ENCODE measurements at regions not wholly inside any gene's neighbourhood (a gene's known extent, or its start where the extent isn't known, plus 50 kb on each side); places are given as distances from the start of the nearest gene placed in this dataset.

DNA sequence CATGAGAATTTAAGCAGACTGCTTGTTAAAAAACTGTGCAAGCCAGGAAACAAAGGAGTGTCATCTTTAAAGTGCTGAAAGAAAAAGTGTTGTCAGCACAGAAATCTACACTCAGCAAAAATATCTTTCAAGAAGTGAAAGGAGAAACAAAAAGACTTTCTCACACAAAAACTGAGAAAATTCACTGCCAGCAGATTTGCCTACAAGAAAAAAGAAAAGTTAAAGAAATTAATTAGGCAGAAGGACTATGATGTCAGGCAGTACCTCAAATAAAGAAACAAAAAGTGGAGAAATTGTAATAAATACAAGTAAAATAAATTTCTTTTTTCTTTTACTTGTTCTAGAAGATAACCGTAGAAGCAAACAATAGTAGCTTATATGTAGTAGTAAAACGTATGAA lies 171.6 kb upstream of the CEP162 start (continued):
- TF ChIP-seq, protein P1, sequence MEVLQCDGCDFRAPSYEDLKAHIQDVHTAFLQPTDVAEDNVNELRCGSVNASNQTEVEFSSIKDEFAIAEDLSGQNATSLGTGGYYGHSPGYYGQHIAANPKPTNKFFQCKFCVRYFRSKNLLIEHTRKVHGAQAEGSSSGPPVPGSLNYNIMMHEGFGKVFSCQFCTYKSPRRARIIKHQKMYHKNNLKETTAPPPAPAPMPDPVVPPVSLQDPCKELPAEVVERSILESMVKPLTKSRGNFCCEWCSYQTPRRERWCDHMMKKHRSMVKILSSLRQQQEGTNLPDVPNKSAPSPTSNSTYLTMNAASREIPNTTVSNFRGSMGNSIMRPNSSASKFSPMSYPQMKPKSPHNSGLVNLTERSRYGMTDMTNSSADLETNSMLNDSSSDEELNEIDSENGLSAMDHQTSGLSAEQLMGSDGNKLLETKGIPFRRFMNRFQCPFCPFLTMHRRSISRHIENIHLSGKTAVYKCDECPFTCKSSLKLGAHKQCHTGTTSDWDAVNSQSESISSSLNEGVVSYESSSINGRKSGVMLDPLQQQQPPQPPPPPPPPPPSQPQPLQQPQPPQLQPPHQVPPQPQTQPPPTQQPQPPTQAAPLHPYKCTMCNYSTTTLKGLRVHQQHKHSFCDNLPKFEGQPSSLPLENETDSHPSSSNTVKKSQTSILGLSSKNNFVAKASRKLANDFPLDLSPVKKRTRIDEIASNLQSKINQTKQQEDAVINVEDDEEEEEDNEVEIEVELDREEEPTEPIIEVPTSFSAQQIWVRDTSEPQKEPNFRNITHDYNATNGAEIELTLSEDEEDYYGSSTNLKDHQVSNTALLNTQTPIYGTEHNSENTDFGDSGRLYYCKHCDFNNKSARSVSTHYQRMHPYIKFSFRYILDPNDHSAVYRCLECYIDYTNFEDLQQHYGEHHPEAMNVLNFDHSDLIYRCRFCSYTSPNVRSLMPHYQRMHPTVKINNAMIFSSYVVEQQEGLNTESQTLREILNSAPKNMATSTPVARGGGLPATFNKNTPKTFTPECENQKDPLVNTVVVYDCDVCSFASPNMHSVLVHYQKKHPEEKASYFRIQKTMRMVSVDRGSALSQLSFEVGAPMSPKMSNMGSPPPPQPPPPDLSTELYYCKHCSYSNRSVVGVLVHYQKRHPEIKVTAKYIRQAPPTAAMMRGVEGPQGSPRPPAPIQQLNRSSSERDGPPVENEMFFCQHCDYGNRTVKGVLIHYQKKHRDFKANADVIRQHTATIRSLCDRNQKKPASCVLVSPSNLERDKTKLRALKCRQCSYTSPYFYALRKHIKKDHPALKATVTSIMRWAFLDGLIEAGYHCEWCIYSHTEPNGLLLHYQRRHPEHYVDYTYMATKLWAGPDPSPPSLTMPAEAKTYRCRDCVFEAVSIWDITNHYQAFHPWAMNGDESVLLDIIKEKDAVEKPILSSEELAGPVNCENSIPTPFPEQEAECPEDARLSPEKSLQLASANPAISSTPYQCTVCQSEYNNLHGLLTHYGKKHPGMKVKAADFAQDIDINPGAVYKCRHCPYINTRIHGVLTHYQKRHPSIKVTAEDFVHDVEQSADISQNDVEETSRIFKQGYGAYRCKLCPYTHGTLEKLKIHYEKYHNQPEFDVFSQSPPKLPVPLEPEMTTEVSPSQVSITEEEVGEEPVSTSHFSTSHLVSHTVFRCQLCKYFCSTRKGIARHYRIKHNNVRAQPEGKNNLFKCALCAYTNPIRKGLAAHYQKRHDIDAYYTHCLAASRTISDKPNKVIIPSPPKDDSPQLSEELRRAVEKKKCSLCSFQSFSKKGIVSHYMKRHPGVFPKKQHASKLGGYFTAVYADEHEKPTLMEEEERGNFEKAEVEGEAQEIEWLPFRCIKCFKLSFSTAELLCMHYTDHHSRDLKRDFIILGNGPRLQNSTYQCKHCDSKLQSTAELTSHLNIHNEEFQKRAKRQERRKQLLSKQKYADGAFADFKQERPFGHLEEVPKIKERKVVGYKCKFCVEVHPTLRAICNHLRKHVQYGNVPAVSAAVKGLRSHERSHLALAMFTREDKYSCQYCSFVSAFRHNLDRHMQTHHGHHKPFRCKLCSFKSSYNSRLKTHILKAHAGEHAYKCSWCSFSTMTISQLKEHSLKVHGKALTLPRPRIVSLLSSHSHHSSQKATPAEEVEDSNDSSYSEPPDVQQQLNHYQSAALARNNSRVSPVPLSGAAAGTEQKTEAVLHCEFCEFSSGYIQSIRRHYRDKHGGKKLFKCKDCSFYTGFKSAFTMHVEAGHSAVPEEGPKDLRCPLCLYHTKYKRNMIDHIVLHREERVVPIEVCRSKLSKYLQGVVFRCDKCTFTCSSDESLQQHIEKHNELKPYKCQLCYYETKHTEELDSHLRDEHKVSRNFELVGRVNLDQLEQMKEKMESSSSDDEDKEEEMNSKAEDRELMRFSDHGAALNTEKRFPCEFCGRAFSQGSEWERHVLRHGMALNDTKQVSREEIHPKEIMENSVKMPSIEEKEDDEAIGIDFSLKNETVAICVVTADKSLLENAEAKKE (CRISPR knock-in tag; IDR thresholded peaks at IDR 0.05) = no peak
- no peak for TF ChIP-seq ZNF331 (CRISPR knock-in tag; IDR thresholded peaks at IDR 0.05; ENCODE audit: low read depth)
- TF ChIP-seq CREB1 (CRISPR knock-in tag; IDR thresholded peaks at IDR 0.05; ENCODE audit: low read depth) = no peak
- TF ChIP-seq, protein P2, sequence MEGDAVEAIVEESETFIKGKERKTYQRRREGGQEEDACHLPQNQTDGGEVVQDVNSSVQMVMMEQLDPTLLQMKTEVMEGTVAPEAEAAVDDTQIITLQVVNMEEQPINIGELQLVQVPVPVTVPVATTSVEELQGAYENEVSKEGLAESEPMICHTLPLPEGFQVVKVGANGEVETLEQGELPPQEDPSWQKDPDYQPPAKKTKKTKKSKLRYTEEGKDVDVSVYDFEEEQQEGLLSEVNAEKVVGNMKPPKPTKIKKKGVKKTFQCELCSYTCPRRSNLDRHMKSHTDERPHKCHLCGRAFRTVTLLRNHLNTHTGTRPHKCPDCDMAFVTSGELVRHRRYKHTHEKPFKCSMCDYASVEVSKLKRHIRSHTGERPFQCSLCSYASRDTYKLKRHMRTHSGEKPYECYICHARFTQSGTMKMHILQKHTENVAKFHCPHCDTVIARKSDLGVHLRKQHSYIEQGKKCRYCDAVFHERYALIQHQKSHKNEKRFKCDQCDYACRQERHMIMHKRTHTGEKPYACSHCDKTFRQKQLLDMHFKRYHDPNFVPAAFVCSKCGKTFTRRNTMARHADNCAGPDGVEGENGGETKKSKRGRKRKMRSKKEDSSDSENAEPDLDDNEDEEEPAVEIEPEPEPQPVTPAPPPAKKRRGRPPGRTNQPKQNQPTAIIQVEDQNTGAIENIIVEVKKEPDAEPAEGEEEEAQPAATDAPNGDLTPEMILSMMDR (conservative IDR thresholded peaks at IDR 0.05; ENCODE audit: low read depth in 2 of 2) = no peak
- no peak for TF ChIP-seq ZNF114 (CRISPR knock-in tag; IDR thresholded peaks at IDR 0.05)
- no peak for TF ChIP-seq STAT1 (IDR thresholded peaks at IDR 0.05; ENCODE audit: unreplicated experiment)
- no peak for TF ChIP-seq POLR2AphosphoS5 (IDR thresholded peaks at IDR 0.05; ENCODE audit: low read depth)
- TF ChIP-seq JUNB (IDR thresholded peaks at IDR 0.05; ENCODE audit: unreplicated experiment) = no peak

DNA sequence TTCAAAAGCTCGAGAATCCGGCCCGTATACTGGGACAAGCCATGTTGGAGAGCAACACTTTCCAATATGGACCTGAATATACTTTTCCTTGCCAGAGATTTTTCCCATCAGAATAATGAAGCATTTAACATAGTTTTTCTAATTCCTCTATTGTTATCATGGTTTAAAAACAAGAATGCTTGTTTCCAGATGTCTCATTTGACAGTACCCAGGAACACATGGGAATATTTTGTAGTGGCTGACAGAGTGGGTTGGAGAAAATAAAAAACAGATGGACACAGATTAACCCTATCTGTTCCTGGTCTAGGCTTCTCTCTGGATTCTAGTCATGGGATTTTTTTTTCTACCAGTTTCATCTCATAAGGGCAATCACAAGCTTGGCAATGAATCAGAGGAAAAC lies 164.8 kb upstream of the CEP162 start:
- DNase-seq (ENCODE audit: low spot score) (no peak), ATAC-seq (no peak)
- Histone ChIP-seq H3K4me2 (no peak overlapping the region), H3K27ac (ENCODE audit: low read depth) (no peak overlapping the region), H3K4me3 (no peak overlapping the region), H3F3A (replicated peaks; ENCODE audit: low read depth) (no peaks in the 10 kb centered on the region), H2AFZ (no peak overlapping the region), H3K4me1 (ENCODE audit: insufficient read depth) (no peaks in the 10 kb centered on the region), H4K20me1 (replicated peaks; ENCODE audit: insufficient read depth) (no peaks in the 10 kb centered on the region), H3K79me2 (replicated peaks; ENCODE audit: insufficient read depth) (no peaks in the 10 kb centered on the region), H3K36me3 (ENCODE audit: insufficient read depth) (no peaks in the 10 kb centered on the region), H3K9me2 (ENCODE audit: insufficient read depth) (no peaks in the 10 kb centered on the region), H3K27me3 (ENCODE audit: insufficient read depth) (no peaks in the 10 kb centered on the region)
- Mint-ChIP-seq H3K4me3 (no peak overlapping the region), H3K27me3 (ENCODE audit: insufficient read depth, low read depth, poor library complexity) (no peaks in the 10 kb centered on the region), H3K9me3 (no peaks in the 10 kb centered on the region; the same call in 2 of the 3 replicates), H3K27ac (no peak overlapping the region), H3K36me3 (ENCODE audit: low read depth) (no peaks in the 10 kb centered on the region), H3K4me1 (no peaks in the 10 kb centered on the region)
- TF ChIP-seq, protein P3, sequence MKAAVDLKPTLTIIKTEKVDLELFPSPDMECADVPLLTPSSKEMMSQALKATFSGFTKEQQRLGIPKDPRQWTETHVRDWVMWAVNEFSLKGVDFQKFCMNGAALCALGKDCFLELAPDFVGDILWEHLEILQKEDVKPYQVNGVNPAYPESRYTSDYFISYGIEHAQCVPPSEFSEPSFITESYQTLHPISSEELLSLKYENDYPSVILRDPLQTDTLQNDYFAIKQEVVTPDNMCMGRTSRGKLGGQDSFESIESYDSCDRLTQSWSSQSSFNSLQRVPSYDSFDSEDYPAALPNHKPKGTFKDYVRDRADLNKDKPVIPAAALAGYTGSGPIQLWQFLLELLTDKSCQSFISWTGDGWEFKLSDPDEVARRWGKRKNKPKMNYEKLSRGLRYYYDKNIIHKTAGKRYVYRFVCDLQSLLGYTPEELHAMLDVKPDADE (IDR thresholded peaks at IDR 0.05) = no peak
- TF ChIP-seq EZH2phosphoT487 (IDR thresholded peaks at IDR 0.05; ENCODE audit: unreplicated experiment) = no peak
- TF ChIP-seq EZH2 (IDR thresholded peaks at IDR 0.05; ENCODE audit: low read depth, unreplicated experiment) = no peak
- no peak for TF ChIP-seq POLR2AphosphoS5 (IDR thresholded peaks at IDR 0.05; ENCODE audit: low read depth)
- no peak for TF ChIP-seq NANOG (IDR thresholded peaks at IDR 0.05; ENCODE audit: borderline replicate concordance)
- no peak for TF ChIP-seq CREB1 (CRISPR knock-in tag; IDR thresholded peaks at IDR 0.05; ENCODE audit: low read depth)
- no peak for TF ChIP-seq ZNF331 (CRISPR knock-in tag; IDR thresholded peaks at IDR 0.05; ENCODE audit: low read depth)
- TF ChIP-seq, protein P4, sequence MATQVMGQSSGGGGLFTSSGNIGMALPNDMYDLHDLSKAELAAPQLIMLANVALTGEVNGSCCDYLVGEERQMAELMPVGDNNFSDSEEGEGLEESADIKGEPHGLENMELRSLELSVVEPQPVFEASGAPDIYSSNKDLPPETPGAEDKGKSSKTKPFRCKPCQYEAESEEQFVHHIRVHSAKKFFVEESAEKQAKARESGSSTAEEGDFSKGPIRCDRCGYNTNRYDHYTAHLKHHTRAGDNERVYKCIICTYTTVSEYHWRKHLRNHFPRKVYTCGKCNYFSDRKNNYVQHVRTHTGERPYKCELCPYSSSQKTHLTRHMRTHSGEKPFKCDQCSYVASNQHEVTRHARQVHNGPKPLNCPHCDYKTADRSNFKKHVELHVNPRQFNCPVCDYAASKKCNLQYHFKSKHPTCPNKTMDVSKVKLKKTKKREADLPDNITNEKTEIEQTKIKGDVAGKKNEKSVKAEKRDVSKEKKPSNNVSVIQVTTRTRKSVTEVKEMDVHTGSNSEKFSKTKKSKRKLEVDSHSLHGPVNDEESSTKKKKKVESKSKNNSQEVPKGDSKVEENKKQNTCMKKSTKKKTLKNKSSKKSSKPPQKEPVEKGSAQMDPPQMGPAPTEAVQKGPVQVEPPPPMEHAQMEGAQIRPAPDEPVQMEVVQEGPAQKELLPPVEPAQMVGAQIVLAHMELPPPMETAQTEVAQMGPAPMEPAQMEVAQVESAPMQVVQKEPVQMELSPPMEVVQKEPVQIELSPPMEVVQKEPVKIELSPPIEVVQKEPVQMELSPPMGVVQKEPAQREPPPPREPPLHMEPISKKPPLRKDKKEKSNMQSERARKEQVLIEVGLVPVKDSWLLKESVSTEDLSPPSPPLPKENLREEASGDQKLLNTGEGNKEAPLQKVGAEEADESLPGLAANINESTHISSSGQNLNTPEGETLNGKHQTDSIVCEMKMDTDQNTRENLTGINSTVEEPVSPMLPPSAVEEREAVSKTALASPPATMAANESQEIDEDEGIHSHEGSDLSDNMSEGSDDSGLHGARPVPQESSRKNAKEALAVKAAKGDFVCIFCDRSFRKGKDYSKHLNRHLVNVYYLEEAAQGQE (IDR thresholded peaks at IDR 0.05; ENCODE audit: unreplicated experiment) = no peak
- no peak for TF ChIP-seq STAT1 (IDR thresholded peaks at IDR 0.05; ENCODE audit: unreplicated experiment)
